A673 (cell line): ENCODE measurements at regions not wholly inside any gene's neighbourhood (a gene's known extent, or its start where the extent isn't known, plus 50 kb on each side); places are given as distances from the start of the nearest gene placed in this dataset.

Experiments used
- EZH2 ChIP-seq: fragments of 200-600 bp; sonication (generic); IDR thresholded peaks from 2 replicates; pipeline ENCODE4 v1.6.1; 2017; ENCODE audit warnings: borderline replicate concordance, low read depth, mild to moderate bottlenecking, mixed read lengths, antibody characterized with exemption, low read length; ENCODE audit not compliant: poor library complexity, severe bottlenecking
- TF ChIP-seq, protein P1 (sequence below): fragments of 300-800, 200-600 bp; sonication (generic); conservative IDR thresholded peaks from 2 replicates; pipeline ENCODE4 v1.5.1; 2017; ENCODE audit warnings: low read depth, mild to moderate bottlenecking, antibody characterized with exemption, low read length, moderate library complexity, mixed read lengths

DNA sequence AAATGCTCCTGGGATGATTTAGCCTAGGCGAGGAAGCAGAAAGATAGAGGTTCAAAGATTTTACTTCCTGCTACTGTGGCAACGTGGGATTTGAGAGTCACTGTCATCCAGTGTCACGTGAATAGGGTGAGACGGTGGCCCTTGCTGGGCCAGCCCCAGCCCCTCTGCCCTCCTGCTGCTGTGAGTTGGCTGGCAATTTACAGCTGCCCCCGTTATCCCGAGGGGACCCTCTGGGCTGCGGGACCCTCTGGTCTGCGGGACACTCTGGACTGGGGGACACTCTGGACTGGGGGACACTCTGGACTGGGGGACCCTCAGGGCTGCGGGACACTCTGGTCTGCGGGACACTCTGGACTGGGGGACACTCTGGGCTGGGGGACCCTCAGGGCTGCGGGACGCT is 765.4 kb downstream of the TRIML1 start:
- TF ChIP-seq, protein P1, sequence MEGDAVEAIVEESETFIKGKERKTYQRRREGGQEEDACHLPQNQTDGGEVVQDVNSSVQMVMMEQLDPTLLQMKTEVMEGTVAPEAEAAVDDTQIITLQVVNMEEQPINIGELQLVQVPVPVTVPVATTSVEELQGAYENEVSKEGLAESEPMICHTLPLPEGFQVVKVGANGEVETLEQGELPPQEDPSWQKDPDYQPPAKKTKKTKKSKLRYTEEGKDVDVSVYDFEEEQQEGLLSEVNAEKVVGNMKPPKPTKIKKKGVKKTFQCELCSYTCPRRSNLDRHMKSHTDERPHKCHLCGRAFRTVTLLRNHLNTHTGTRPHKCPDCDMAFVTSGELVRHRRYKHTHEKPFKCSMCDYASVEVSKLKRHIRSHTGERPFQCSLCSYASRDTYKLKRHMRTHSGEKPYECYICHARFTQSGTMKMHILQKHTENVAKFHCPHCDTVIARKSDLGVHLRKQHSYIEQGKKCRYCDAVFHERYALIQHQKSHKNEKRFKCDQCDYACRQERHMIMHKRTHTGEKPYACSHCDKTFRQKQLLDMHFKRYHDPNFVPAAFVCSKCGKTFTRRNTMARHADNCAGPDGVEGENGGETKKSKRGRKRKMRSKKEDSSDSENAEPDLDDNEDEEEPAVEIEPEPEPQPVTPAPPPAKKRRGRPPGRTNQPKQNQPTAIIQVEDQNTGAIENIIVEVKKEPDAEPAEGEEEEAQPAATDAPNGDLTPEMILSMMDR = no peak
- no peak for TF ChIP-seq EZH2
